ENCODE measurements at regions not wholly inside any gene's neighbourhood (a gene's known extent, or its start where the extent isn't known, plus 50 kb on each side); places are given as distances from the start of the nearest gene placed in this dataset.

DNA sequence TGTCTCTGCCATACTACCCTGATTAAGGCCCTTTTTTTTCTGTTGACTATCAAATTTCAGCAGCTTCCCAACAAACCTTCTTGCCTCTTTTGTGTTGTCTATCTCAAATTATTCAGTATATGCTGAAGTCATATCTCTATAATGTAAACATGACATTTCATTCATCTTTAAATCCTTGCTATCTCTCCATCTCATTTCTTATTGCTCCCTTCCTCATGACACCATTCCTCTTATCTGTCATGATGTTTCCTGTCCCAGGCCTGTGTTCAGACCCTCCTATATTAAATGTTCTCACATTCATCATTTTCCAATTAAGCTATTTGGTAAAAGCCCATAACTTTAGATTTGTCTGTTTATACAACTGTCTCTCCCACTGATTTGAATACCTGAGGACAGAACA, 482.6 kb downstream of the EPM2A start:
- TF ChIP-seq CTCF (IDR thresholded peaks at IDR 0.05; ENCODE audit: low read depth, low read length, missing input control) (no peak), MAX (IDR thresholded peaks at IDR 0.05) (no peak), SP1 (IDR thresholded peaks at IDR 0.05) (no peak), EGR1 (IDR thresholded peaks at IDR 0.05; ENCODE audit: low read depth in 2 of 2) (no peak), RAD21 (IDR thresholded peaks at IDR 0.05) (no peak), JUND (IDR thresholded peaks at IDR 0.05) (no peak), TAF1 (conservative IDR thresholded peaks at IDR 0.05) (no peak), RXRA (IDR thresholded peaks at IDR 0.05) (no peak)
- TF ChIP-seq, protein P1, sequence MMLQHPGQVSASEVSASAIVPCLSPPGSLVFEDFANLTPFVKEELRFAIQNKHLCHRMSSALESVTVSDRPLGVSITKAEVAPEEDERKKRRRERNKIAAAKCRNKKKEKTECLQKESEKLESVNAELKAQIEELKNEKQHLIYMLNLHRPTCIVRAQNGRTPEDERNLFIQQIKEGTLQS (IDR thresholded peaks at IDR 0.05), result no peak
- TF ChIP-seq, protein P2, sequence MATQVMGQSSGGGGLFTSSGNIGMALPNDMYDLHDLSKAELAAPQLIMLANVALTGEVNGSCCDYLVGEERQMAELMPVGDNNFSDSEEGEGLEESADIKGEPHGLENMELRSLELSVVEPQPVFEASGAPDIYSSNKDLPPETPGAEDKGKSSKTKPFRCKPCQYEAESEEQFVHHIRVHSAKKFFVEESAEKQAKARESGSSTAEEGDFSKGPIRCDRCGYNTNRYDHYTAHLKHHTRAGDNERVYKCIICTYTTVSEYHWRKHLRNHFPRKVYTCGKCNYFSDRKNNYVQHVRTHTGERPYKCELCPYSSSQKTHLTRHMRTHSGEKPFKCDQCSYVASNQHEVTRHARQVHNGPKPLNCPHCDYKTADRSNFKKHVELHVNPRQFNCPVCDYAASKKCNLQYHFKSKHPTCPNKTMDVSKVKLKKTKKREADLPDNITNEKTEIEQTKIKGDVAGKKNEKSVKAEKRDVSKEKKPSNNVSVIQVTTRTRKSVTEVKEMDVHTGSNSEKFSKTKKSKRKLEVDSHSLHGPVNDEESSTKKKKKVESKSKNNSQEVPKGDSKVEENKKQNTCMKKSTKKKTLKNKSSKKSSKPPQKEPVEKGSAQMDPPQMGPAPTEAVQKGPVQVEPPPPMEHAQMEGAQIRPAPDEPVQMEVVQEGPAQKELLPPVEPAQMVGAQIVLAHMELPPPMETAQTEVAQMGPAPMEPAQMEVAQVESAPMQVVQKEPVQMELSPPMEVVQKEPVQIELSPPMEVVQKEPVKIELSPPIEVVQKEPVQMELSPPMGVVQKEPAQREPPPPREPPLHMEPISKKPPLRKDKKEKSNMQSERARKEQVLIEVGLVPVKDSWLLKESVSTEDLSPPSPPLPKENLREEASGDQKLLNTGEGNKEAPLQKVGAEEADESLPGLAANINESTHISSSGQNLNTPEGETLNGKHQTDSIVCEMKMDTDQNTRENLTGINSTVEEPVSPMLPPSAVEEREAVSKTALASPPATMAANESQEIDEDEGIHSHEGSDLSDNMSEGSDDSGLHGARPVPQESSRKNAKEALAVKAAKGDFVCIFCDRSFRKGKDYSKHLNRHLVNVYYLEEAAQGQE (IDR thresholded peaks at IDR 0.05), result no peak
- TF ChIP-seq, protein P3, sequence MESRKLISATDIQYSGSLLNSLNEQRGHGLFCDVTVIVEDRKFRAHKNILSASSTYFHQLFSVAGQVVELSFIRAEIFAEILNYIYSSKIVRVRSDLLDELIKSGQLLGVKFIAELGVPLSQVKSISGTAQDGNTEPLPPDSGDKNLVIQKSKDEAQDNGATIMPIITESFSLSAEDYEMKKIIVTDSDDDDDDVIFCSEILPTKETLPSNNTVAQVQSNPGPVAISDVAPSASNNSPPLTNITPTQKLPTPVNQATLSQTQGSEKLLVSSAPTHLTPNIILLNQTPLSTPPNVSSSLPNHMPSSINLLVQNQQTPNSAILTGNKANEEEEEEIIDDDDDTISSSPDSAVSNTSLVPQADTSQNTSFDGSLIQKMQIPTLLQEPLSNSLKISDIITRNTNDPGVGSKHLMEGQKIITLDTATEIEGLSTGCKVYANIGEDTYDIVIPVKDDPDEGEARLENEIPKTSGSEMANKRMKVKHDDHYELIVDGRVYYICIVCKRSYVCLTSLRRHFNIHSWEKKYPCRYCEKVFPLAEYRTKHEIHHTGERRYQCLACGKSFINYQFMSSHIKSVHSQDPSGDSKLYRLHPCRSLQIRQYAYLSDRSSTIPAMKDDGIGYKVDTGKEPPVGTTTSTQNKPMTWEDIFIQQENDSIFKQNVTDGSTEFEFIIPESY (IDR thresholded peaks at IDR 0.05), result no peak

All from liver (tissue), 3 donors.